H1 (cell line): ENCODE measurements at regions not wholly inside any gene's neighbourhood (a gene's known extent, or its start where the extent isn't known, plus 50 kb on each side); places are given as distances from the start of the nearest gene placed in this dataset.
A peak's percentile ranks its signal among the peaks of the same experiment; 100 is the strongest.

Experiments
- CTCF ChIA-PET: fragments of 300-600 bp; sonication (Branson Sonifier 250); formaldehyde crosslinking; loops from one replicate; lab custom pipeline; 2021; ENCODE audit not compliant: partially characterized antibody; lab: Charles Lee
- POLR2A ChIA-PET: fragments of 300-600 bp; sonication (Branson Sonifier 250); formaldehyde crosslinking; loops from one replicate; lab custom pipeline; 2021; ENCODE audit warnings: inconsistent platforms; ENCODE audit not compliant: partially characterized antibody; lab: Charles Lee
- DNase-seq, 2 experiments: peaks; one replicate each; pipeline versions ENCODE4 v3.0.0 to v3.0.0-alpha.2; 2010 to 2022; ENCODE audit warnings: low spot score in 2 of 2, low read depth in 1 of 2, mixed read lengths in 1 of 2
- FAIRE-seq: peaks from 2 replicates; lab custom pipeline; 2011; peaks lifted over from hg19 to GRCh38; lab: Jason Lieb, UNC
- H2AFZ ChIP-seq: 2 replicates; pipeline ENCODE4 v1.8.1; 2012; ENCODE audit warnings: low read length, inconsistent platforms
- H2AK5ac ChIP-seq: 2 replicates; pipeline ENCODE4 v1.6.1; 2013; ENCODE audit warnings: low read depth, low read length
- H2BK120ac ChIP-seq: replicated peaks from 2 replicates; pipeline ENCODE3; 2013; ENCODE audit warnings: low read depth, low read length, inconsistent platforms
- H2BK12ac ChIP-seq: 2 replicates; pipeline ENCODE4 v1.6.1; 2013; ENCODE audit warnings: low read depth, low read length
- H2BK15ac ChIP-seq: 2 replicates; pipeline ENCODE4 v1.6.1; 2013; ENCODE audit warnings: low read length
- H2BK20ac ChIP-seq: 2 replicates; pipeline ENCODE4 v1.6.1; 2013; ENCODE audit warnings: low read length
- H2BK5ac ChIP-seq: 2 replicates; pipeline ENCODE4 v1.6.1; 2013; ENCODE audit warnings: low read depth, low read length
- H3K14ac ChIP-seq: 2 replicates; pipeline ENCODE4 v1.6.1; 2013; ENCODE audit warnings: inconsistent platforms; ENCODE audit not compliant: insufficient read length
- H3K18ac ChIP-seq: 2 replicates; pipeline ENCODE4 v1.6.1; 2013; ENCODE audit warnings: low read length; ENCODE audit errors: extremely low read depth
- H3K23ac ChIP-seq: 2 replicates; pipeline ENCODE4 v1.6.1; 2013; ENCODE audit warnings: inconsistent platforms; ENCODE audit not compliant: insufficient read length
- H3K23me2 ChIP-seq: 2 replicates; pipeline ENCODE4 v1.6.1; 2013; ENCODE audit warnings: low read depth, low read length
- H3K27ac ChIP-seq: 2 replicates; pipeline ENCODE4 v1.6.1; 2011; ENCODE audit warnings: low read depth, low read length, inconsistent platforms
- H3K27me3 ChIP-seq, 4 experiments: replicated peaks in 1 of 4; 1 replicate in 1 of 4; 2 replicates in 3 of 4; pipeline versions ENCODE4 v1.6.1 to v1.8.1; 2011 to 2013; ENCODE audit warnings: low read length in 3 of 4, mild to moderate bottlenecking in 3 of 4, inconsistent platforms in 2 of 4, mixed read lengths in 2 of 4, moderate library complexity in 1 of 4; ENCODE audit not compliant: control insufficient read depth in 3 of 4, insufficient read depth in 3 of 4; ENCODE audit errors: extremely low read depth in 1 of 4
- H3K36me3 ChIP-seq, 4 experiments: 2 replicates each; pipeline versions ENCODE4 v1.6.1 to v1.8.1; 2011 to 2013; ENCODE audit warnings: mild to moderate bottlenecking in 4 of 4, low read length in 3 of 4, moderate library complexity in 2 of 4, control low read depth in 1 of 4, inconsistent platforms in 1 of 4; ENCODE audit not compliant: insufficient read depth in 4 of 4, control insufficient read depth in 2 of 4
- H3K4ac ChIP-seq: replicated peaks from 2 replicates; pipeline ENCODE3; 2013; ENCODE audit warnings: low read length, low read depth, mixed read lengths, inconsistent platforms; ENCODE audit not compliant: insufficient read length
- H3K4me1 ChIP-seq, 4 experiments: replicated peaks in 1 of 4; 1 replicate in 1 of 4; 2 replicates in 3 of 4; pipeline versions ENCODE4 v1.6.1 to v1.8.1; 2011 to 2013; ENCODE audit warnings: low read length in 3 of 4, inconsistent platforms in 2 of 4, mixed read lengths in 1 of 4; ENCODE audit not compliant: insufficient read depth in 4 of 4, control insufficient read depth in 3 of 4
- H3K4me2 ChIP-seq, 2 experiments: 2 replicates each; pipeline versions ENCODE4 v1.6.1 to v1.8.1; 2011 to 2013; ENCODE audit warnings: low read depth in 2 of 2, low read length in 2 of 2, control low read depth in 1 of 2, inconsistent platforms in 1 of 2, mild to moderate bottlenecking in 1 of 2; ENCODE audit not compliant: insufficient read depth in 1 of 2
- H3K4me3 ChIP-seq, 4 experiments: fragments of 200-600, 300-600 bp in 1 of 4; sonication (generic), shearing (Covaris generic), sonication (Bioruptor Twin) in 1 of 4; 2 replicates each; pipeline versions ENCODE4 v1.5.1 to v1.8.1; 2011 to 2016; ENCODE audit warnings: low read length in 4 of 4, low read depth in 3 of 4, control low read depth in 2 of 4, inconsistent platforms in 2 of 4, mild to moderate bottlenecking in 2 of 4, mixed read lengths in 1 of 4, moderate library complexity in 1 of 4; ENCODE audit not compliant: insufficient read depth in 2 of 4; ENCODE audit errors: extremely low read depth in 1 of 4
- H3K56ac ChIP-seq: replicated peaks from 2 replicates; pipeline ENCODE3; 2013; ENCODE audit warnings: low read depth, mild to moderate bottlenecking, mixed read lengths, low read length, inconsistent platforms; ENCODE audit not compliant: insufficient read length
- H3K79me1 ChIP-seq: 2 replicates; pipeline ENCODE4 v1.6.1; 2013; ENCODE audit warnings: low read depth, low read length, control low read depth
- H3K79me2 ChIP-seq, 2 experiments: 2 replicates each; pipeline versions ENCODE4 v1.6.1 to v1.8.1; 2012 to 2013; ENCODE audit warnings: low read length in 2 of 2, mild to moderate bottlenecking in 2 of 2, inconsistent platforms in 1 of 2; ENCODE audit not compliant: insufficient read depth in 2 of 2, control insufficient read depth in 1 of 2
- H3K9ac ChIP-seq, 4 experiments: replicated peaks in 1 of 4; 1 replicate in 1 of 4; 2 replicates in 3 of 4; pipeline versions ENCODE4 v1.6.1 to v1.8.1; 2011 to 2013; ENCODE audit warnings: low read depth in 3 of 4, low read length in 3 of 4, control low read depth in 2 of 4, mild to moderate bottlenecking in 2 of 4, moderate library complexity in 2 of 4, inconsistent platforms in 1 of 4; ENCODE audit errors: extremely low read depth in 1 of 4
- H3K9me3 ChIP-seq, 2 experiments: 2 replicates each; pipeline versions ENCODE4 v1.6.1 to v1.8.1; 2012 to 2013; ENCODE audit warnings: mild to moderate bottlenecking in 2 of 2, moderate library complexity in 2 of 2, control low read depth in 1 of 2, inconsistent platforms in 1 of 2, low read depth in 1 of 2, low read length in 1 of 2, mixed read lengths in 1 of 2; ENCODE audit not compliant: insufficient read depth in 2 of 2
- H4K20me1 ChIP-seq, 2 experiments: replicated peaks in 1 of 2; 2 replicates each; pipeline versions ENCODE3 to v1.8.1; 2011 to 2013; ENCODE audit warnings: inconsistent platforms in 2 of 2, low read length in 2 of 2, mild to moderate bottlenecking in 1 of 2; ENCODE audit not compliant: insufficient read depth in 2 of 2, control insufficient read depth in 1 of 2
- H4K5ac ChIP-seq: 2 replicates; pipeline ENCODE4 v1.6.1; 2013; ENCODE audit warnings: low read length, low read depth, mixed read lengths, inconsistent platforms; ENCODE audit not compliant: insufficient read length
- H4K8ac ChIP-seq: 2 replicates; pipeline ENCODE4 v1.8.0; 2013; ENCODE audit warnings: mild to moderate bottlenecking, moderate library complexity, low read length, inconsistent platforms; ENCODE audit not compliant: insufficient read depth; ENCODE audit errors: extremely low read depth
- H4K91ac ChIP-seq: replicated peaks from 2 replicates; pipeline ENCODE3; 2013; ENCODE audit warnings: low read length, mixed read lengths, inconsistent platforms; ENCODE audit not compliant: insufficient read length
- ASH2L ChIP-seq: fragments of 200-600, 300-600 bp; sonication (generic); IDR thresholded peaks from one replicate; pipeline ENCODE4 v1.7.1; 2017; ENCODE audit warnings: low read length
- CBX5 ChIP-seq: fragments of 300-800, 300-1000 bp; sonication (generic); IDR thresholded peaks from 2 replicates; pipeline ENCODE4 v1.7.1; 2016; ENCODE audit warnings: antibody characterized with exemption, low read length, low read depth
- CBX8 ChIP-seq: fragments of 300-800, 300-1000 bp; sonication (generic); IDR thresholded peaks from 2 replicates; pipeline ENCODE4 v1.7.1; 2016; ENCODE audit warnings: low read depth, low read length, borderline replicate concordance
- EP300 ChIP-seq, 2 experiments: IDR thresholded peaks; 1 replicate in 1 of 2; 2 replicates in 1 of 2; pipeline ENCODE4 v1.6.1; 2011 to 2012; ENCODE audit warnings: low read depth in 2 of 2, low read length in 2 of 2, mild to moderate bottlenecking in 2 of 2, borderline replicate concordance in 1 of 2, inconsistent platforms in 1 of 2, moderate library complexity in 1 of 2
- JUND ChIP-seq: IDR thresholded peaks from 2 replicates; pipeline ENCODE4 v1.6.1; 2011; ENCODE audit warnings: mild to moderate bottlenecking, improper control_type of control experiment, low read length
- POU5F1 ChIP-seq: IDR thresholded peaks from 2 replicates; pipeline ENCODE4 v1.6.1; 2011; ENCODE audit warnings: low read depth, mild to moderate bottlenecking, low read length, moderate library complexity
- RAD21 ChIP-seq, 2 experiments: IDR thresholded peaks in 1 of 2; conservative IDR thresholded peaks in 1 of 2; 2 replicates each; pipeline ENCODE4 v1.6.1; 2011; ENCODE audit warnings: low read depth in 2 of 2, low read length in 2 of 2, improper control_type of control experiment in 1 of 2, inconsistent platforms in 1 of 2, mild to moderate bottlenecking in 1 of 2, moderate library complexity in 1 of 2
- WGBS, 2 experiments: shearing (Covaris generic) in 1 of 2; methylation state at CpG; one replicate each; pipeline versions ENCODE4 v1.1.6 to v1.1.7; 2013 to 2015; ENCODE audit warnings: low lambda C conversion rate in 2 of 2, mixed read lengths in 2 of 2, inconsistent platforms in 1 of 2, low coverage in 1 of 2, missing lambda C conversion rate in 1 of 2; ENCODE audit not compliant: insufficient replicate concordance in 2 of 2, insufficient coverage in 1 of 2, insufficient read length in 1 of 2; ENCODE audit errors: extremely low coverage in 1 of 2, missing lambda C conversion rate in 1 of 2; 5-methylcytosine and 5-hydroxymethylcytosine counted together
- TF ChIP-seq, protein P1 (sequence below): IDR thresholded peaks from 2 replicates; pipeline ENCODE4 v1.6.1; 2012; ENCODE audit warnings: low read length, inconsistent platforms

DNA sequence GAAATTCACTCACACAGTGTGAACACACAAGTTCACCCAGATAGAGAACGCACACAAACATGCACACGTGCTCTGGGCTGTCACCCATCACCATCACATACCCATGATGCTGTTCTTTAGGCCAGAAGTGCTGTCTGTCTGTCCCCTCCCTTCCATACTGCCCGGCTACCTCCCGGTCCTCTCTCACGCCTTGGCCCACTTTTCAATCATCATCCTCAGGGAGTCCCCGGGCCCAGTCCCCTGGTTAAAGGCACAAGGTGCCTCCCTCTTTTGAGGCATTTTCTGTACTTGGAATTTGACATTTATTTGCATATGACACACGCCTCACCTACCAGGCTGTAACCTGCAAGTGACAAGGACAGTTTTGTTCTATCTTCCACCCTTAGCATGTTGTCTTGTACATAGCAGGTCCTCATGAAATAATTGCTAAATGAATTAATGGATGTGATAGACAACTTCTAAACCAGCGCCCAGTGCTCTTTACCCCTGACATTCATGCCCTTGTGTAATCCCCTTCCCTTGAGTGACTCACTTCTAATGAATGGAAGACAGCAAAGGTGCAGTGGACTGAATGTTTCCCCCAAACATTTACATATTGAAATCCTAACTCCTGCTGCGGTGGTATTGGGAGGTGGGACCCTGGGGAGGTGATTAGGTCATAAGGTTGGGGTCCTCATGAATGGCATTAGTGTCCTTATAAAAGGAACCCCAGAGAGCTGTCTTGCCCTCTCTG lies 73.9 kb upstream of the ADPGK start:
- Histone ChIP-seq H3K9ac (no peak overlapping the region), H3K9me3 (no peaks in the 10 kb centered on the region), H4K5ac (no peak overlapping the region), H3K4ac (no peak overlapping the region), H3K14ac (no peak overlapping the region), H4K91ac (no peak overlapping the region), H3K36me3 (no peaks in the 10 kb centered on the region), H2BK120ac (no peak overlapping the region), H3K79me1 (no peaks in the 10 kb centered on the region), H3K4me2 (no peak overlapping the region), H3K56ac (no peak overlapping the region), H3K23ac (no peak overlapping the region), H4K20me1 (no peaks in the 10 kb centered on the region), H4K8ac (no peak overlapping the region), H3K4me1 (0 out of 7 replicates have a peak, but pooled peaks cover 0 to 3% (median 0%) of the 10 kb centered on the region in 4 experiments), H2BK12ac (no peak overlapping the region), H2AK5ac (no peak overlapping the region), H2BK15ac (no peak overlapping the region), H3K23me2 (peaks cover 5% of the 10 kb centered on the region; the same call in 1 of the 2 replicates), H3K4me3 (no peak overlapping the region), H2AFZ (no peak overlapping the region), H3K79me2 (no peaks in the 10 kb centered on the region), H3K27ac (no peak overlapping the region), H3K27me3 (no peaks in the 10 kb centered on the region), H2BK5ac (no peak overlapping the region), H2BK20ac (no peak overlapping the region), H3K18ac (no peak overlapping the region)
- WGBS, 2 experiments, result 79% methylated on average over 9 of the region's 9 CpGs; no CpG with 5 or more reads in 1 of the 2 experiments
- ChIA-PET POLR2A (no interaction called here), CTCF (interaction anchor here (0.6 kb wide), 1 partner anchor 572 kb away, joined by 3 read pairs; no protein-coding TSS in a partner anchor)
- DNase-seq (peak in 1 of 2 experiments; percentile 19), FAIRE-seq (no peak)
- TF ChIP-seq CBX5, result no peak
- TF ChIP-seq, protein P1, sequence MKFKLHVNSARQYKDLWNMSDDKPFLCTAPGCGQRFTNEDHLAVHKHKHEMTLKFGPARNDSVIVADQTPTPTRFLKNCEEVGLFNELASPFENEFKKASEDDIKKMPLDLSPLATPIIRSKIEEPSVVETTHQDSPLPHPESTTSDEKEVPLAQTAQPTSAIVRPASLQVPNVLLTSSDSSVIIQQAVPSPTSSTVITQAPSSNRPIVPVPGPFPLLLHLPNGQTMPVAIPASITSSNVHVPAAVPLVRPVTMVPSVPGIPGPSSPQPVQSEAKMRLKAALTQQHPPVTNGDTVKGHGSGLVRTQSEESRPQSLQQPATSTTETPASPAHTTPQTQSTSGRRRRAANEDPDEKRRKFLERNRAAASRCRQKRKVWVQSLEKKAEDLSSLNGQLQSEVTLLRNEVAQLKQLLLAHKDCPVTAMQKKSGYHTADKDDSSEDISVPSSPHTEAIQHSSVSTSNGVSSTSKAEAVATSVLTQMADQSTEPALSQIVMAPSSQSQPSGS, result no peak
- 0 out of 2 replicates have a peak, but pooled peaks have one; percentile 43 for TF ChIP-seq JUND
- no peak for TF ChIP-seq POU5F1
- no peak for TF ChIP-seq ASH2L
- TF ChIP-seq CBX8, result no peak
- no peak for TF ChIP-seq RAD21 (IDR thresholded peaks at IDR 0.05 in 1 of 2, conservative IDR thresholded peaks at IDR 0.05 in 1 of 2; ENCODE audit: low read depth in 2 of 2, low read length in 2 of 2)
- TF ChIP-seq EP300 (IDR thresholded peaks at IDR 0.05; ENCODE audit: borderline replicate concordance in 1 of 2, low read depth in 2 of 2, low read length in 2 of 2), result no peak
